Osteoblast (primary cell): ENCODE measurements at regions not wholly inside any gene's neighbourhood (a gene's known extent, or its start where the extent isn't known, plus 50 kb on each side); places are given as distances from the start of the nearest gene placed in this dataset.
A peak's percentile ranks its signal among the peaks of the same experiment; 100 is the strongest.
"Not testable (repeated sequence)": the region's sequence is repeated elsewhere in the genome, so short reads cannot be mapped to it uniquely, and the experiment has no call there.

Experiments used
- DNase-seq: peaks from one replicate; pipeline ENCODE4 v3.0.0; 2011; ENCODE audit warnings: low spot score, mixed read lengths; ENCODE audit not compliant: insufficient read length; ENCODE audit errors: missing footprints
- H2AFZ ChIP-seq: 2 replicates; pipeline ENCODE4 v1.6.0; 2011; ENCODE audit warnings: mild to moderate bottlenecking, low read length
- H3K27ac ChIP-seq: 2 replicates; pipeline ENCODE4 v1.5.1; 2011; ENCODE audit warnings: mild to moderate bottlenecking, low read depth, low read length, moderate library complexity
- H3K27me3 ChIP-seq: 2 replicates; pipeline ENCODE4 v1.6.0; 2012; ENCODE audit warnings: mild to moderate bottlenecking, control low read depth, inconsistent platforms, low read length, moderate library complexity; ENCODE audit not compliant: insufficient read depth
- H3K36me3 ChIP-seq: 2 replicates; pipeline ENCODE4 v1.5.1; 2011; ENCODE audit warnings: mild to moderate bottlenecking, low read length, control low read depth, moderate library complexity; ENCODE audit not compliant: insufficient read depth
- H3K4me1 ChIP-seq: 2 replicates; pipeline ENCODE4 v1.5.1; 2011; ENCODE audit warnings: mild to moderate bottlenecking, low read length, control low read depth, moderate library complexity; ENCODE audit not compliant: insufficient read depth
- H3K4me2 ChIP-seq: 2 replicates; pipeline ENCODE4 v1.6.0; 2011; ENCODE audit warnings: mild to moderate bottlenecking, low read length; ENCODE audit not compliant: insufficient read depth
- H3K4me3 ChIP-seq: fragments of 200-600 bp; sonication (generic); 3 replicates; pipeline ENCODE4 v1.5.1; 2012; ENCODE audit warnings: mild to moderate bottlenecking, low read length, inconsistent platforms; ENCODE audit not compliant: insufficient read depth
- H3K79me2 ChIP-seq: 2 replicates; pipeline ENCODE4 v1.6.0; 2012; ENCODE audit warnings: mild to moderate bottlenecking, low read length, control low read depth, inconsistent platforms; ENCODE audit not compliant: insufficient read depth
- H3K9me3 ChIP-seq: 2 replicates; pipeline ENCODE4 v1.5.1; 2011; ENCODE audit warnings: low read depth, low read length, control low read depth
- H4K20me1 ChIP-seq: 2 replicates; pipeline ENCODE4 v1.6.0; 2012; ENCODE audit warnings: mild to moderate bottlenecking, low read length, control low read depth; ENCODE audit not compliant: insufficient read depth
- TF ChIP-seq, protein P1 (sequence below): IDR thresholded peaks from 2 replicates; pipeline ENCODE4 v1.5.1; 2011; ENCODE audit warnings: mild to moderate bottlenecking, low read depth, low read length, moderate library complexity; ENCODE audit errors: extremely low read depth

DNA sequence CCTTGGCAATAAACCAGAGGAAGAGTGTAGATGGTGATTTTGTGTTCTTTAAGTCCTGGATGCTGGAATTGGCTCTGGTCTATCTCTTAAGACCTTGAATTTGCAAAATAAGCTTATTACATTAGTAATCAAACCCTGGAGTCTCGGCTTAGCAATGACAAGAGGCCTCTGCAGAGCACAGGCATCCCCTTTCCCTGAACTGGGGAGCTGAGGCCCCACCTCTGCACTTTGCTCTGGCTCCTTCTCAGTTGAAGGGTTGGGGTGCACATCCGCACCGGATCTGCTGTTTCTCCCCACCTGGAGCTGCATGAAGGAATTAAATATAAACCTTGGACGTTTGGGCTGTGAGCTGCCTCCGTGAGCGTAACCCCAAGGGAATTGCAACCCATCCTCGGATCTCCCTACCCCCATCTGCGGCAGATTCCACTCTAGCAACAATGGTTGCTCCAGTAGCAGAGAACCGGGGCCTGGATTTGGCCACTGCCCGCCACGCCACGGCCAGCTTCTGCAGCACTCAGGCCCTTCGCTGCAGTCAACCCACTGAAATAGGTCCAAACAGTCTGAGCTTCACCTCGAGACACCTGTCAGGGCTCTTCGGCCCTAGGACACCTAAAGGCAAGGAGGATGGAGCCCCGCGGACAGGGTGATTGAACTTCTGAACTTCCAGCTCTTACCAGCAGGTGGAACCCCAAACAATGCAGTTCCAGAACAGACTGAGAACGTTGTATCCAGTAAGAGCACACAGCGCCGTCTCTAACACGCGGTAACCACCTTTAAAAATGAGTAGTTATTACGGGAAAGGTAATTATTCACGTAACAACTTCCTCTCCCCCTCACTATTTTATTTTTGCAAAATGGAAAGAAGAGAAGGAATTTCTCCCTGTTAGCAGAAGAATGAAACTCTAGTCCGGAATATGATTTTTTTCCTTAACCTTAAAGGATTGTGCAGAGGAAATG is 54.8 kb upstream of the CAPRIN1 start:
- TF ChIP-seq, protein P1, sequence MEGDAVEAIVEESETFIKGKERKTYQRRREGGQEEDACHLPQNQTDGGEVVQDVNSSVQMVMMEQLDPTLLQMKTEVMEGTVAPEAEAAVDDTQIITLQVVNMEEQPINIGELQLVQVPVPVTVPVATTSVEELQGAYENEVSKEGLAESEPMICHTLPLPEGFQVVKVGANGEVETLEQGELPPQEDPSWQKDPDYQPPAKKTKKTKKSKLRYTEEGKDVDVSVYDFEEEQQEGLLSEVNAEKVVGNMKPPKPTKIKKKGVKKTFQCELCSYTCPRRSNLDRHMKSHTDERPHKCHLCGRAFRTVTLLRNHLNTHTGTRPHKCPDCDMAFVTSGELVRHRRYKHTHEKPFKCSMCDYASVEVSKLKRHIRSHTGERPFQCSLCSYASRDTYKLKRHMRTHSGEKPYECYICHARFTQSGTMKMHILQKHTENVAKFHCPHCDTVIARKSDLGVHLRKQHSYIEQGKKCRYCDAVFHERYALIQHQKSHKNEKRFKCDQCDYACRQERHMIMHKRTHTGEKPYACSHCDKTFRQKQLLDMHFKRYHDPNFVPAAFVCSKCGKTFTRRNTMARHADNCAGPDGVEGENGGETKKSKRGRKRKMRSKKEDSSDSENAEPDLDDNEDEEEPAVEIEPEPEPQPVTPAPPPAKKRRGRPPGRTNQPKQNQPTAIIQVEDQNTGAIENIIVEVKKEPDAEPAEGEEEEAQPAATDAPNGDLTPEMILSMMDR = peak; percentile 81
- Histone ChIP-seq H3K4me1 (peaks cover 9% of the 10 kb centered on the region), H3K36me3 (no peaks in the 10 kb centered on the region), H3K9me3 (no peaks in the 10 kb centered on the region), H3K4me3 (peak overlapping the region; percentile 41), H3K27ac (no peak overlapping the region), H3K27me3 (peaks cover 13% of the 10 kb centered on the region), H3K4me2 (peak overlapping the region; percentile 79), H4K20me1 (no peaks in the 10 kb centered on the region), H3K79me2 (no peaks in the 10 kb centered on the region), H2AFZ (peak overlapping the region; percentile 89)
- peak; percentile 94 for DNase-seq

DNA sequence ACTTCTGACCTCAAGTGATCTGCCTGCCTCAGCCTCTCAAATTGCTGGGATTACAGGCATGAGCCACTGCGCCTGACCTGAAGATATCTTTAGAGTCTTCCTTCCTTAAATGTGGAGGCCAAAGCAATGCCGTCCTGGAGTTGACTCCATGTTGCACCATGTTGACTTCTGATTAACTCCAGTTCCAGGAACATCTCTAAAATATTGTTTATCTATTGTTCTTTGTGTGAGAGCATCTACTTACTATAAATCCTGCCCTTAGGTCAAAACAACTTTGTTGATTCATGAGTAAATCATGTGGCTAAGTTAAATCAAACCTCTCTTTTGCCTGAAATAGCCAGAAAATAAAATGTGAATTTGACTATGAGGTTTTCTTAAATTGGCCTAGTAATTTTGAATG is 56.6 kb upstream of the CAPRIN1 start:
- no peak overlapping the region for H3K4me3 ChIP-seq
- no peaks in the 10 kb centered on the region for H4K20me1 ChIP-seq
- H3K9me3 ChIP-seq = no peaks in the 10 kb centered on the region
- no peaks in the 10 kb centered on the region for H3K79me2 ChIP-seq
- TF ChIP-seq, protein P1 = no peak
- H3K4me2 ChIP-seq = no peak overlapping the region
- H3K27me3 ChIP-seq = peaks cover 13% of the 10 kb centered on the region
- H3K4me1 ChIP-seq = peaks cover 9% of the 10 kb centered on the region
- no peak overlapping the region for H2AFZ ChIP-seq
- DNase-seq = no peak
- H3K27ac ChIP-seq = no peak overlapping the region
- H3K36me3 ChIP-seq = no peaks in the 10 kb centered on the region

DNA sequence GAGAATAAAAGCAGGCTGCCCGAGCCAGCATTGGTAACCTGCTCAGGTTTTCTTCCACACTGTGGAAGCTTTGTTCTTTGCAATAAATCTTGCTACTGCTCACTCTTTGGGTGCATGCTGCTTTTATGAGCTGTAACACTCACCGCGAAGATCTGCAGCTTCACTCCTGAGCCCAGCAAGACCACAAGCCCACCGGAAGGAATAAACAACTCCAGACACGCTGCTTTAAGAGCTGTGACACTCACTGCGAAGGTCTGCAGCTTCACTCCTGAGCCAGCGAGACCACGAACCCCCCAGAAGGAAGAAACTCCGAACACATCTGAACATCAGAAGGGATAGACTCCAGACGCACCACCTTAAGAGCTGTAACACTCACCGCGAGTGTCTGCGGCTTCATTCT is 60.4 kb upstream of the CAPRIN1 start:
- H3K9me3 ChIP-seq, H3K36me3 ChIP-seq, H3K79me2 ChIP-seq, H3K4me2 ChIP-seq, H3K4me3 ChIP-seq, H3K4me1 ChIP-seq, H2AFZ ChIP-seq, H3K27me3 ChIP-seq, DNase-seq, H3K27ac ChIP-seq, H4K20me1 ChIP-seq: not testable (repeated sequence)

DNA sequence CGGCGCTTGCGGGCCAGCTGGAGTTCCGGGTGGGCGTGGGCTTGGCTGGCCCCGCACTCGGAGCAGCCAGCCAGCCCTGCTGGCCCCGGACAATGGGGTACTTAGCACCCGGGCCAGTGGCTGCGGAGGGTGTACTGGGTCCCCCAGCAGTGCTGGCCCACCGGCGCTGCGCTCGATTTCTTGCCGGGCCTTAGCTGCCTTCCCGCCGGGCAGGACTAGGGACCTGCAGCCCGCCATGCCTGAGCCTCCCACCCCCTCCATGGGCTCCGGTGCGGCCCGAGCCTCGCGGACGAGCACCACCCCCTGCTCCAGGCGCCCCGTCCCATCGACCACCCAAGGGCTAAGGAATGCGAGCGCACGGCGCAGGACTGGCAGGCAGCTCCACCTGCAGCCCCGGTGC is 61.4 kb upstream of the CAPRIN1 start:
- H3K27ac ChIP-seq, H3K27me3 ChIP-seq, H3K4me1 ChIP-seq, H3K79me2 ChIP-seq, H3K4me3 ChIP-seq, H4K20me1 ChIP-seq, DNase-seq, H3K9me3 ChIP-seq, H3K36me3 ChIP-seq, H3K4me2 ChIP-seq, H2AFZ ChIP-seq: not testable (repeated sequence)

DNA sequence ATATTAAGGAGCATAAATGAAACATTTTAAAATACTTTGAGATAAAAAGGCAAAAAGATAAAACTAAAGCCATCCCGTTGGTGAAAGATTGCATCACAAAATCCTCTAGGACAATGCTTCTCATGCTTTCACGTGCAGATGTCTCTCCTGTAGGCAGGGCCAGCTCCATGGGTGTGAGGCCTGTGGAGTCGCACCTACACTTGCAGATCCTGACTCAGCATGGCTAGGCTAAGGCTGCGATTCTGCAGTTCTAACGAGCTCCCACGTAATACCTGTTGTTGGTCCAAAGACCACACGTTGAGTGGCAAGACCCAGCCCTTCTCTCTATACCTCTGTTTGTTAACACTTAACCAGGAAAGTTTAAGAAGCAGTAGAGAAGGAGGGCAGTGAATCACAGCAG is 62.1 kb upstream of the CAPRIN1 start:
- no peak for DNase-seq
- H3K9me3 ChIP-seq = no peaks in the 10 kb centered on the region
- no peak overlapping the region for H3K4me2 ChIP-seq
- no peaks in the 10 kb centered on the region for H3K36me3 ChIP-seq
- no peaks in the 10 kb centered on the region for H3K27me3 ChIP-seq
- H3K4me1 ChIP-seq = no peaks in the 10 kb centered on the region
- no peak overlapping the region for H3K4me3 ChIP-seq
- H2AFZ ChIP-seq = no peak overlapping the region
- TF ChIP-seq, protein P1 = no peak
- H3K27ac ChIP-seq = no peak overlapping the region
- H3K79me2 ChIP-seq = no peaks in the 10 kb centered on the region
- no peaks in the 10 kb centered on the region for H4K20me1 ChIP-seq
